ENCODE measurements at regions not wholly inside any gene's neighbourhood (a gene's known extent, or its start where the extent isn't known, plus 50 kb on each side); places are given as distances from the start of the nearest gene placed in this dataset.

GRCh38 chr20:58048096-58048702, 180.3 kb downstream of the ANKRD60 start:
- Mint-ChIP-seq H3K4me3 (no peak overlapping the region), H3K27me3 (ENCODE audit: low read depth) (peaks cover 22% of the 10 kb centered on the region), H3K4me1 (peaks cover 45% of the 10 kb centered on the region), H3K27ac (peak overlapping the region in 1 of 3 experiments; percentile 26), H3K36me3 (ENCODE audit: low read depth) (no peaks in the 10 kb centered on the region), H3K9me3 (peaks cover 8% of the 10 kb centered on the region)
- no peak for TF ChIP-seq CTCF (IDR thresholded peaks at IDR 0.05; ENCODE audit: unreplicated experiment in 3 of 3)

- Mint-ChIP-seq H3K36me3 (ENCODE audit: low read depth) (no peaks in the 10 kb centered on the region), H3K4me3 (no peak overlapping the region), H3K9me3 (peaks cover 3% of the 10 kb centered on the region), H3K4me1 (peaks cover 59% of the 10 kb centered on the region), H3K27me3 (ENCODE audit: low read depth) (peaks cover 22% of the 10 kb centered on the region), H3K27ac (peak overlapping the region; percentile 36 to 79 (median 74))
- TF ChIP-seq CTCF (IDR thresholded peaks at IDR 0.05; ENCODE audit: unreplicated experiment in 3 of 3): no peak
These were observed 182.1 kb downstream of the ANKRD60 start for GRCh38 chr20:58046311-58046710.

- Mint-ChIP-seq H3K27me3 (ENCODE audit: low read depth) (peaks cover 22% of the 10 kb centered on the region), H3K9me3 (peaks cover 3% of the 10 kb centered on the region), H3K36me3 (ENCODE audit: low read depth) (no peaks in the 10 kb centered on the region), H3K4me3 (no peak overlapping the region), H3K4me1 (peaks cover 63% of the 10 kb centered on the region), H3K27ac (peak overlapping the region in 2 of 3 experiments; percentile 8 to 25)
- TF ChIP-seq CTCF (IDR thresholded peaks at IDR 0.05; ENCODE audit: unreplicated experiment in 3 of 3): no peak
These were observed 182.9 kb downstream of the ANKRD60 start for GRCh38 chr20:58045579-58045978.

- H3K9me3 Mint-ChIP-seq: no peaks in the 10 kb centered on the region
- no peak overlapping the region for H3K4me3 Mint-ChIP-seq
- H3K4me1 Mint-ChIP-seq: peaks cover 63% of the 10 kb centered on the region
- no peaks in the 10 kb centered on the region for H3K36me3 Mint-ChIP-seq (ENCODE audit: low read depth)
- H3K27me3 Mint-ChIP-seq (ENCODE audit: low read depth): peaks cover 27% of the 10 kb centered on the region
- no peak for TF ChIP-seq CTCF (IDR thresholded peaks at IDR 0.05; ENCODE audit: unreplicated experiment in 3 of 3)
- peak overlapping the region in 2 of 3 experiments; percentile 8 to 25 for H3K27ac Mint-ChIP-seq
These were observed 183.4 kb downstream of the ANKRD60 start for GRCh38 chr20:58044931-58045555.

GRCh38 chr20:58044286-58044685, 184.2 kb downstream of the ANKRD60 start:
- no peak overlapping the region for H3K4me3 Mint-ChIP-seq
- no peaks in the 10 kb centered on the region for H3K36me3 Mint-ChIP-seq (ENCODE audit: low read depth)
- H3K27me3 Mint-ChIP-seq (ENCODE audit: low read depth): peaks cover 33% of the 10 kb centered on the region
- H3K4me1 Mint-ChIP-seq: peaks cover 66% of the 10 kb centered on the region
- H3K9me3 Mint-ChIP-seq: no peaks in the 10 kb centered on the region
- peak overlapping the region in 1 of 3 experiments; percentile 17 for H3K27ac Mint-ChIP-seq
- TF ChIP-seq CTCF (IDR thresholded peaks at IDR 0.05; ENCODE audit: unreplicated experiment in 3 of 3): no peak
